Stimulated activated CD4-positive, alpha-beta T cell treated with anti-CD3 and anti-CD28 coated beads, Interleukin-4, amount 100 ng/mL, for 4 hours (primary cell): ENCODE measurements at regions not wholly inside any gene's neighbourhood (a gene's known extent, or its start where the extent isn't known, plus 50 kb on each side); places are given as distances from the start of the nearest gene placed in this dataset.
"Not testable (repeated sequence)": the region's sequence is repeated elsewhere in the genome, so short reads cannot be mapped to it uniquely, and the experiment has no call there.

ENCODE experiments used
- DNase-seq, 2 experiments: peaks; one replicate each; pipeline ENCODE4 v3.0.0-alpha.2; 2020

DNA sequence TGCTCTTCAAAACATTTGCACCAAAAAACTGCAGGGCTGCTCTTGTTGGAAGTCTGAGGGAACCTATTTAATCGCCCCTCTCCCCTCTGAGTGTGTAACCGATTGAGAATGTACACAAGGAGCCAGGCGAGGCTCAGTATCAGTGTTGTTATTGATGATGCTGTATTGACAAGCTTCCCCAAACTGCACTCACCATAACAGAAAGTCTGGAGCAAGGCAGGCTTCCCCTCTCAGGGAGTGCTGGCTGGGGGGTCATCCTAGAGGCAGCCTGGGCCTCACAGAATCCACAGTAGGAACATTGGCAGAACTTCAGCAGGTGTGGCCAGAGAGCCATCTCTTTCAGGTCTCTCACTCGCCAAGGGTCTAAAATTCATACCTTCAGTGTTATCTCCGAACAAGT lies 58.1 kb upstream of the TUNAR start:
- DNase-seq, result no peak

DNA sequence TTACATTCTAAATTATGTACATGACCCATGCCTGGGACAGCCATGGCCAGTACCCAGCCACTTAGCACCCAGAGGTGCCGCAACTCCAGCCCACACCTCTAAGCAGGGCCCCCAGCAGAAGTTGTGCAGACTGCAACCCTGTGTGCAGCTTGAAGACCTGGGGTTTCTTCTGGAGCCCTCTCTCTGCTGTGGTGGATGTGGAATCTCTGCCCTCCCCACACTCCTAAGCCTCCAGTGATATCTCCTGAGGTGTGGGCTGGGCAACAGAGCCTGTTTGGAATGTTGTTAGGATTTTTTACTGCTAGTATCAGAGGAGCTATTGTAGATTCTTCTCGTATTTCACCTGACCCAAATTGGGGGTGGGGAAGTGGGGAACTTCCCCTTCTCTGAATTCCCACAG lies 59.4 kb upstream of the TUNAR start:
- no peak for DNase-seq

DNA sequence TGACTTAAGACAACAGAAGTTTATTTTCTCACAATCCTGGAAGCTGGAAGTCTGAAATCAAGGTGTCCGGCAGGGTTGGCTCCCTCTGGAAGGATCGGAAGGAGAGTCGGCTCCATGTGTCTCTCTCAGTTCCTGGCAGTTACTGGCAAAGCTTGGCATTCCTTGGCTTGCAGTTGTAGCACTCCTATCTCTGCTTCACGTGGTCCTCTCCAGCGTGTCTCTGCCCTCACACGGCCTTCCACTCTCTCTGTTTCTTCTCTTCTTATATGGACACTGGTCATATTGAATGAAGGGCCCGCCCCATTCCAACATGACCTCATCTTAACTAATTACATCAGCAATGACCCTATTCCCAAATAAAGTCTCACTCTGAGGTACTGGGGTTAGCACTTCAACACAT lies 60.1 kb upstream of the TUNAR start:
- no peak for DNase-seq

DNA sequence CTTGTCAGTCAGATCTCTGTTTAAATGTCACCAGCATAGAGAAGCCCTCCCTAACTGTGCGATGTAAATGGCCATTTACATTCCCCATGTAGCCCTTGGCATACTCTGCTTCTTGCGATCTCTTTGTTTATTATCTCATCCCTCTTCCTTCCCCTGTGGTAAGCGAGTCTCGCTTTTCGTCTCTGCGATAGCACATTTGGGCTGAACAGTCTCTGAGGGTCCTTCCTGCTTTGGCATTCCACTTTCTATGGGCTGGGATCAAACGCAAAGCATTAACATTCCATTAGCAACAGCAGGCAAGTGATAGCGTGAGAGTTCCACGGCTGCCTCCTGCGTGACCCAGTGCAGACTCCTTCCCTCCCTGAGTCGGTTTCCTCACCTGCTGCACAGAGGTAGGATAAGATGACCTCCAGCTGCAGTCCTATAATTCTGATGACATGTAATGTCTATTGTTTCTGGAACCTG lies 61.4 kb upstream of the TUNAR start:
- DNase-seq, result no peak

DNA sequence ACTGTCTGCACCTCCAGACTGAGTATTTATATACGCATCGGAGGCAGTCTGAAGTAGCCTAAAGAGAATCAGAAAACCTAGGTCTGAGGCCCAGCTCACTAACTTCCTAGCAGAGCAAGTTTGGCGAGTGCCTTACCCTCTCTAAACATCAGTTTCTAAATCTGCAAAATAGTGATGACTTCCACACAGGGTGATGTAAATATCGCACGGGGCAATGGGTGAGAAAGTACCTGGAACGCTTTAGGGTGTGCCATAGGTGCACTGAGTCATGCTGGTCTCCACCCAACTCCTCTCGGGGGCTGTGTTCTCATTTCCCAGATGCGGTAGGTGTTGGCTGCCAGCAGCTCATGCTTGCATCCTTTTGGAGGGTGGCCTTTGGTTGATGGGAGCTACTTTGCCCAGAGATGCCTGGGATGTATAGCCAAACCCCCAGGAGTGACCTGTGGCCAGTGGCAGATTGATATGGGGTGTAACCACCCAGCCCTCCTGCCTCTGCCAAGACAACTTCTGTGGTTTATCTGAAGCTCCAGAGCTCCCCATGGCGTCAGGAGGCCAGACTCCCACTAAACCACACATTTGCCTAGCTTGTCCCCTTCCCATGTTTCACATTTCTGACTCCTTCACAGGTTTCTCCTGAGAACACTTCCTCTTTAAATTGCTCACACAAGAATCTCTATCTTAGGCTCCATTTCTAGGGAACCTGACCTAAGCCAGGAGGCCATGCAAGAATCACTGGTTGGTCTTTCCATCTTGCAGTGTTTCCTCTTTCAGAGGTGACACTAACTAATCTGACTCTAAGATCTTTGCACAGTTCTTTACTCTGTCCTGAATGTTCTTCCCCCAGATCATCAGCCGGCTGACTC lies 62.0 kb upstream of the TUNAR start:
- DNase-seq, result no peak

DNA sequence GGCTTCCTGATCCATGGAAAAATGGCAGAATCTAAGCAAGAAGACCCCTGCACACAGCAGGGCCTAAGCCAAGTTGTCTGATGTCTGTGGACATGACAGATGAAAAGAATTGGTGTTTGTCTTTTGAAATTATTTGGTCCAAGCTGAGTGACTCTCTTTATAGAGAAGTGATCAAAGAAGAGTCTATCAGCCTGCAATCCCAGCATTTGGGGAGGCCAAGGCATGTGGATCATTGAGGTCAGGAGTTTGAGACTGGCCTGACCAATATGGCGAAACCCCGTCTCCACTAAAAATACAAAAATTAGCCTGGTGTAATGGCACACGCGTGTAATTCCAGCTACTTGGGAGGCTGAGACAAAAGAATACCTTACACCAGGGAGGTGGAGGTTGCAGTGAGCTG lies 64.8 kb upstream of the TUNAR start:
- DNase-seq, result no peak

DNA sequence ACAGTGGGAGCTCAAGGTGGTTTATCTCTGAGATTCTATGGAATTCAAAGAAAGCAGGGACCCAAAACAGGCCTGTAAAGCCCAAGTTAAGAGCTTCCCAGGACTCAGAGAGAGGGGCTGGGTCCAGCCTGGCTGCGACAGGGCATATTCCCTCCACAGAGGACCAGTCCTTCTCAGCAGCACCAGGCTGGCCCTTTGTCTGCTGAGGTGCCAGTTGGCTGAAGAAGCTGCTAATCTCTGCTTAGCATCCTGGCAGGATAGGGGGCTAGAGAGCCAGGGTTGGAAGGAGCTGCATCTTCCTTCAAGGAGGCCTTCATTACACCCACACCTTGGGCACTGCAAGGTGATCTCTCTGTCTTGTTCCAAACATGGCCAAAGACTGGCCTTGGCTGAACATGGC lies 68.3 kb upstream of the TUNAR start:
- DNase-seq, result no peak

DNA sequence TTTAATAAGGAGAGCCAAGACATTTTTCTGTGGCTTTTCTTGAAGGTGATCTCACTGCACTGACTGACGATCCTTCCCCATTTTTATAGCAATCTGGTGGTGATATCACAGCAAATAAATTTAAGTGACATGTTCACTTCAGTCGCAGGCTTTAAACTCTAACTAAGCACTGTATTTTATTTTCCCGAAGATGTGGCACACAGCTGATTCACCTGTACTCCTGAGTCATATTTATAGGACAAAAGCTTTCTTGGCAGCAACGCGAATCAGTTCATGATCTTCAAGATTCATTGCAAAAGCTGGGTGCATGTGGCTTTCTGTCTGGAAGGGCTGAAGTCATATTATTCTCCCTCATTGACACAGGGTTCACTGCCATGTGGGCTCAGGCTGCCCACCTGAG lies 79.8 kb upstream of the TUNAR start:
- DNase-seq, result no peak

DNA sequence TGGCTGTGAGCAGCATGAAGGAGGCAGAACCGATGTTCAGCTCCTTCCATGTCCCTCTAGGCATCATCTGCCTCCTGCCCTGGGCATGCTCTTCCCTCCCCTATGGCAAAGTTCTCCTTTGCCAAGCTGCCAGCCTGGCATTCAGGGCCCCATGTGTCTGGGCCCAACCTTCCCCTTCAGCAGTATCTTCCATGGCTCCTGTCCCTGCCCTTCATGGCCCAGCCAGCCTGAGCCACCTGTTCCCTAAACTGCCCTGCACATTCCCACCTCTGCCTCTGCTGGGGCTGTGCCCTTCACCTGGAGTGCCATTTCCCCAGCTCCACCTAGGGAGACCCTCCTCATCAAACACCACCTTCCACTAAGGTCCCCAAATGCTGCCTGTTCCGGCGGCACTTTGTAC lies 74.0 kb upstream of the TCL1A start:
- DNase-seq, result no peak

DNA sequence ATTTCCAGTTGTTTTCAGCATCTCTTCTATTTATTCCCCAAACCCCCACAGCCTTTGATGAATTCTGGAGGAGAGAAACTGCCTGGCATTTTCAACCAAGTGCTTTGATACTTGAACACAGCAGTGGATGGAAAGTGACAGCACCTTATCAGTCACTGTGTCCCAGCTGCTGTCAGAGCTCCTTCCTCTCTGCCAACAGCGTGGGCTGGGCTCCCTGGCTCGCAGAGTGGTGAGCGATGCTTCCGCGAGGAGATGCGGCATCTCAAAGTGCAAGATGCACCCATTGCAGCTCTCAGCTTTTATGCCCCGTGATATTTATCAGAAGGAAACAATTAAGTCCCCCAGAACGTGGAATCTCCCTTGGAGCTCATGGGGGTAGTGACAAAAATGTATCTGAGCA lies 72.6 kb upstream of the TCL1A start:
- DNase-seq, result no peak

DNA sequence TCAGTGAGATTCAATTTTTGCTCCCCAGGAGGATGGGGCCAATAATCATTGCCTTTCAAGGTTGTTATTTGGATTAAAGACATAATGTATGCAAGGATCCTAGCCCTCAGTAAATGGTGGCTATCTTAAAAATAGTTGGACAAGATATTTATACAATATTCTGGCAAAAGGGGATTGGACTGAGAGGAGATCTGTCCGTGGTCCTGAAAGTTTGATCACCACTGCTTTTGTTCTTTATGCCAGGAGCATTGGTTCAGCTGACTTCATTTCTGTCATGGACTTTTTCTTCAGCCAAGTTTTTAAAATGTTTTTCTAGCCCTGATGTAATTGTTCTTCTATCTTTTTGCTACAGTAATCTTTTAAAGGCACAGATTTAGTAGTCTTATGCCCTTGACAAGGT lies 70.2 kb upstream of the TCL1A start:
- DNase-seq, result no peak

DNA sequence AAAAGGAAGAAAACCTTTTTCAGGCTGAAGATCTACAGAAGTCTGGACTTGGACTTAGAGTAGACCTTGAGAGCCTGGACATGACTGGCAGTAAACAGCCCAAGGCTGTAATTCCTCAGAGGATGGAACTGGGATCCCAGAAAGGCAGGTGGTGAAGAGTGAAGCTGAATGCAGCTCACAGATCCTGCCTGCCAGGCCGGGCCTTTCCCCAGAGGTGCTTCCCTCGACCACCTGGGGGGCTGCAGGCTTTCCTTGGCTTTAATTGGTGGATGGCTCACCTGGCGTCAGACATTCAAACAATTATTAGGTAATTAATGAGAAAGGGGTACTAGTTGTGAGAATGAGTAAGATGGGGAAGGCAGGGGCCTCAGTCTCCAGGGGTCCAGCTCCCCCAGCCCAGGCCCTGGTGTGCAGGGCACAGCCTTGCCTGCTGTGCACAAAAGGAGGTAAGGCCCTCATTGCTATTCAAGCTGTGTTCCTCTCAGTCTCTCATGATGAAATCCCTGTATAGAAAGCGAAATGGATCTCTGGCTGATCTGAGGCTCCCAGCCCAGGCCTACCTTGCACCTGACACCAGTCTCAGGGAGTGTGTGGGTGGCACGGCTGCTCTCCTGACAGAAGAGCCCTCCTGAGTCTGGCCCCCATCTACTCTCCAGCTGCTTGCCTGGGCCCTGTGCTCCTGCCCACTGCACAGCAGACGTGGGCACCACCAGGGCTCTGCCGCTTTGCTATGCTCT lies 63.0 kb upstream of the TCL1A start:
- no peak for DNase-seq

DNA sequence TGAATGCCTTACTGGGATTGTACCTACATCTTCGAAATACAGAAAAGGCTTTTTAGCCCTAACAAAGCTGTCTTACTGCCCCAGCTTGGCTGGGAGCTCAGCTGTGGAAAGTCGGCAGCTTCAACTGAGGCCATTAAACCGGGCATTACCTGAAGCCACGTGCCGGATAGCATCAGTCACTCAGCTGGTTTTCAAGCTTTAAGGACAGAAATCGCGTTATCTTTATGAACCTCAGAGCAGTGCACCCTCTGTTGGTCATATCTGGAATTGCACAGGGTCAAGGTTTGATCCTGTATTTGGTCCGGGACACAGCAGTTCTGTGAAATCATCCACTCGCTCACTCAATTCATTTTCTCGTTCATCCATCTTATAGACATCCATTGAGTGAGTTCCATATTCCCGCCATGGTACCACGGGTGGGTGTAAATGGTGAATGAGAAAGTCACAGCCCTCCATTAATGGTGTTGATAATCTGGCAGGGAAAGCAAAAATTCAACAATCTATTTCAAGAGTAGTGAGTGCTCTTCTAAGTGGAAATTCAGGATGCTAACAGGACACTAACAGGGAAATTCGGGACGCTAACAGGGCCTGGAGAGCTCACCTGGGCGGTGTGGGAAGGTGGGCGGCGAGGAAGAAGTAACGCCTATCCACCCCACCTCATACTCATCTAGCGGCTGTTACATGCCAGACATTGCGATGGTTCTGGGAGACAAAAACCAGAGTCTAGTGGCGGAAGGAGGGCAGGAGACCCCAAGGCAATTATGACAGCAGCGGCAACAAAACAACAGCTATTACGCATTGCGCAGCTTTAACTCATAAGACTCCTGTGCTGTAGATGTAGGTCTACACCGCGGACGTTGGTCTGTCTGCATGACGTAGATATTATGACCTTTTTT lies 60.6 kb upstream of the TCL1A start:
- DNase-seq, result peak; percentile 19 to 37

DNA sequence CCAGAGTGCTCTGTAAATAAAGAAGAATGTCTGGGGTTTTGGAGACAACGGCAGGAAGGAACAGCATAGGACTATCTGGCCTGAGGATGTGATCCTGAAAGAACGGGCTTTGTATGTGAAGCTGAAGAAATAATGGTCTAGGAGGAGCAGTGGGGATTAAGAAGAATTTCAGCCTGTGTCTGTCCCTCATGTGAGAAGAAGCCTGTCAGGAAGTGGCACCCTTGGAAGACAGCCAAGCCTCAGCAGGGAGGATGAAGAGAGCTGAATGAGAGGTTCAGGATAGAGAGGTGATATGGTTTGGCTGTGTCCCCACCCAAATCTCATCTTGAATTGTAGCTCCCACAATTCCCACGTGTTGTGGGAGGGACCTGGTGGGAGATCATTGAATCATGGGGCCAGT lies 56.9 kb upstream of the TCL1A start:
- DNase-seq, result no peak

DNA sequence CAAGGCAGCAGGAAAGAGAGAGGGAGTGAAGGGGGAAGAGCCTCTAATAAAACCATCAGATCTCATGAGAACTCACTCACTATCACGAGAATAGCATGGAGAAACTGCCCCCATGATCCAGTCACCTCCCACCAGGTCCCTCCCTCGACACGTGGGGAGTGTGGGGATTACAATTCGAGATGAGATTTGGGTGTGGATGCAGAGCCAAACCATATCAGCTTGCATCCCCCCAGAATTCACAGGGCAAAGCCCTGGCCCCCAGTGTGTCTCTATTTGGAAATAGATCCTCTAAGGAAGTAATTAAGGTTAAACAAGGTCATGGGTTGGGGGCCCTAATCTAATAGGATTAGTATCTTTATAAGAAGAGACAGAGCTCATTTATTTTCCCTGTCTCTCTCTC lies 56.1 kb upstream of the TCL1A start:
- DNase-seq, result no peak

DNA sequence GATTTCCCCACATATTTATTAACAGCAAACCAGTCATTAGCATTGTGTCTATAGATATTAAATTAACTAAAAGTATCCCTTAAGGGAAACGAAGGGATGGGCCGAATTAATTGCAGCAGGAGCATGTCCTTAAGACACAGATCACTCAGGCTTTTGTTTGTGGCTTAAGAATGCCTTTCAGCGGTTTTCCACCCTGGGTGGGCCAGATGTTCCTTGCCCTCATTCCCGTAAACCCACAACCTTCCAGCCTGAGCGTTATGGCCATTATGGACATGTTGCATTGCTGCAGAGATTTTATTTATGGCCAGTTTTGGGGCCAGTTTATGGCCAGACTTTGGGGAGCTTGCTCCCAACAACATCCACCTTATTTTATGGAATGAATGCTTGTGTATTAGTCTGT lies 55.5 kb upstream of the TCL1A start:
- DNase-seq, result not testable (repeated sequence)

DNA sequence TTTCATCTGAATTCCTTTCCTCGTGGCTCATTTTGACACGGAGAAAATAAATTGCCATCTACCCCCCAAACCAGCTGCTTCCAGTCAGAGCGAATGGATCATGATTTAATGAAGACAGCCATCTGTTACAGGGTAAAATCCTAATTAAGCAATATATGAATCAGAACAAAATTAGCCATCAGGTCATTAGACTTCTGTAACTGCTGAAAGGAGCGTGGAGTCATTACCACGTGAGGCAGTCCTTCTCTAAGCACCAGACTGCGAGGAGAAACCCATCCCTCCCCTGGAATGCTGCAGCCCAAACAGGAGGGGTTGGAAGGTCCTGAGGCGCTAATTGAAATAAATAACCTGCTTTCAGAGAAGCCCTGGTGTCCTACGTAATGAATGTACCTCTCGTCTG lies 51.1 kb upstream of the TCL1A start:
- no peak for DNase-seq

DNA sequence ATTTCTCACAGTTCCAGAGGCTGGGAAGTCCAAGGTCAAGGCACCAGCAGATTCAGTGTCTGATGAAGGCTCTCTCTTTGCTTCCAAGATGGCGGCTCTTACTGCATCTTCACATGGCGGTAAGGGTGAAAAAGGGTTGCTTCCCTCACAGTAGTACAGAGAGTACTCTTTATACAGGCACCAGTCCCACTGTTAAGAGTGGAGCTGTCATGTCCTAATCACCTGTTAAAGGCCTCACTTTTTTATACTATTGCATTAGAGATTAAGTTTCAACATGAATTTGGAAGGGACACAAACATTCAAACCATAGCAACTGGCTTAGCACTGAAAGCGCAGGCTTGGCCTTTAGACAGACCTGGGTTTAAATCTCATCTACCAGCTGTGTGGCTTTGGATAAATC lies 50.0 kb upstream of the TCL1A start:
- DNase-seq, result no peak
